HG03196 (cell line): ENCODE measurements at regions not wholly inside any gene's neighbourhood (a gene's known extent, or its start where the extent isn't known, plus 50 kb on each side); places are given as distances from the start of the nearest gene placed in this dataset.

Source experiments
- ATAC-seq: cut with Tn5 transposase; IDR thresholded peaks from one replicate; pipeline ENCODE4 v1.9.1; 2021; ENCODE audit not compliant: unreplicated experiment

GRCh38 chr15:81536356-81536755 is 162.3 kb upstream of the TMC3 start:
- ATAC-seq: no peak

GRCh38 chr15:81534124-81534523 is 160.1 kb upstream of the TMC3 start:
- ATAC-seq: no peak

DNA sequence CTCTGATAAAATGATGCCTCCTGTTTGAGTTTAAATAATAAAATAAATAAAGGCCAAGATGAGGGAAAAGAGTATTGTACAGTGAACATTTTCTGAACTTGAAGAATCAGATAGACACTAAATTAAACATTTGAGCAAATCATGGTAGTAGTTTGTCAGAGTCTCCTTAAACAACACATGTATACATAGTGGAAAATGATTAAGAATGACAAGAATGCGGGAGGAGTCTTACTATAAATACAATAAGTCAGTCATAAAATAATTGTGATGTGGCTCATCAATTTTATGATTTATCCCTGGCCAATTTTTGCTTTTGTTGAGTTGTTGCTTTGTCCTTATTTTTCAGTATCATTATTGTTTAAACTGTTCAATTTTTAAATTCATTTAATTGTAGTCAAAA is 158.0 kb upstream of the TMC3 start:
- no peak for ATAC-seq

- ATAC-seq: no peak
These were observed 157.1 kb upstream of the TMC3 start for GRCh38 chr15:81531109-81531592.

DNA sequence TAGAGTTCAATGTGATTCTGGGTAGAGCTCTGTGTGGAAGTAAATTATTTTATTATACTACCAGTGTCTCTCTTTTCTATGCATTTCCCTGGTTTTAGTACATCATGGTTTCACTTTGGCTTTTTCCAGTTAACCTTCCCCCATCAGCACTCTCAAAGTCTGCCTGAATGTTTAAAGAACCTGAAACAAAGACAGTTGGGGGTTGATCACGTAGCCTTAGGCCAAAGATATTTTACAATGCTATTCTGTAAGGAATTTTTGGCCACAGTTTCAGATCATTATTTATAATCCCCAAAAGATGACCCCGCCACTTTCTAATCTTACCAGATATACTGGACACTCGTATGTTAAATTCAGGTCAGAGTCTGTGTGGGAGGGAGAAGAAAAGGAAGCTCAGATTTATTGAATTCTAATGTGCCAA is 156.3 kb upstream of the TMC3 start:
- no peak for ATAC-seq

DNA sequence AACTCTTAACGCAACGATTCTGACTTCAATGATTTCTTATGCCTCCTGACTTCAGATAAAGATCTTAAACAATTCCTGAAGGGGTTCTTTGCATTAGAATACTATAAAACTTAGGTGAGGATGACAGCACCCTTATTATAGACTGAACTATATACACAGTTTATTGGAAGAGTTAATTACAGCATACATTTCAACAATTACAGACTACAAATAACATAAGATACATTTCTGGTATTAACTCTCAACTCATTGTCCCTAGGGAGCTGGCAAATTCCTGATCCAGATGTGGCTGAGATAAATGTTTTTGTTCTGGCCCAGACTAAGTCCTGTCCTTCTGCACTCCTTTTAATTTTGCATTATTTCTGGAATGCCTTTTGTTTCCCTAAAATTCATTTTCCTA is 155.5 kb upstream of the TMC3 start:
- no peak for ATAC-seq

DNA sequence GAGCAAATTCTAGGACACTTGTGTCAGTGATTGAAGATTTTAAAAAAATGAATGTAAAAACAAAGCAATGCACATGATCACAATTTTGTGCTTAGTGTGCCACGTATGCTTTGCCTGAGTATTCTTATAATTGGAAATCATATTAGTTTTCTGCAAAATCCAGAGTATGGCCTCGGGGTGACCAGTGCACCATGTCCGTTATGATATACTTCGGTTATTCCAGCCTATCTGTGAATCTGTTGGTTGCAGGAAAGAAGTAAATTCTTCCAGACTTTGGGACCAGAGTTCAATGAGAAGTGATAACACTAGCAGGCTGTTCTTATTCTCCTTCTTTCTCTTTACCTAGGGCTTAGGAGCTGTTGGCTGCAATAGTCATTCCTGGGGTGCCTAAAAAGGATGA is 152.0 kb upstream of the TMC3 start:
- no peak for ATAC-seq

GRCh38 chr15:81524496-81524895 is 150.5 kb upstream of the TMC3 start:
- no peak for ATAC-seq

DNA sequence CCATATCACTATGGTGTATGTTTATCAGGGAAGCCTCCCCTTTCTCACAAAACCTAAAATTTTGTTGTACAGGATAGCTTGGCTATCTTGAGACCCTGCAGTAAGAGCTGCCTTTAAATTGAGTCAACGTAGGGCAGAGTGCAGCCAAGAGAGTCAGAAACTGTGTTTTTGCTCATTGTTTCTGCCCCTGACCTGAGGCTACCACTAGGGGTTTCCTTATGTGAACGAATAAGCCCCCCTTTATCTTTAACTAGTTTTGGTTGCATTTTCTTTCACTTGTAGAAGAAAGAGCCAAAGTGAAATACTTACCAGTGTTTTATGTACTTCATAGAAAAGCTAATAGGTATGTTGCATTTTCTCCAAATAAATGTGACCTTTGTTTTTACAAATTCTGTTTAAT is 149.9 kb upstream of the TMC3 start:
- no peak for ATAC-seq

- ATAC-seq: no peak
These were observed 146.5 kb upstream of the TMC3 start for GRCh38 chr15:81520480-81520879.

DNA sequence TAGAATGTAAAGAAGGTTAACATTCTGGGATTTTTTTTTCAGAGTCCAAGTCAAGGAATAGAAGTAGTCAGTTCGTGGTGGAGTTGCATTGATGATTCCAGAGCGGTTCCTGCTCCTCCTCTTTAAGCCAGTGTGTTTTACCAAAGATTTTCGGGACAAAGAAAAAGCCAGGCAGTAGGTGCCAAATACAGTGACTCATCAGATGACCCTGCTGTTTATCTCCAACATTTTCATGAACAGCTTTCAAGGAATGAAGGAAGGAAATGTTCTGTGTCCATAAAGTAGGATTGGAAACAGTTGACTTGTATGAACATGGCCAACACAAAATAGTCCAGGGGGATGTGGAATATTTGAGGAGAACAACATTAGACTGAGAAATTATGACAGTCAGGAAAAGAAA is 142.4 kb upstream of the TMC3 start:
- ATAC-seq: no peak

- no peak for ATAC-seq
These were observed 142.0 kb upstream of the TMC3 start for GRCh38 chr15:81516012-81516411.

GRCh38 chr15:81514725-81515124 is 140.7 kb upstream of the TMC3 start:
- ATAC-seq: no peak

- ATAC-seq: no peak
These were observed 137.1 kb upstream of the TMC3 start for GRCh38 chr15:81511138-81511537.

DNA sequence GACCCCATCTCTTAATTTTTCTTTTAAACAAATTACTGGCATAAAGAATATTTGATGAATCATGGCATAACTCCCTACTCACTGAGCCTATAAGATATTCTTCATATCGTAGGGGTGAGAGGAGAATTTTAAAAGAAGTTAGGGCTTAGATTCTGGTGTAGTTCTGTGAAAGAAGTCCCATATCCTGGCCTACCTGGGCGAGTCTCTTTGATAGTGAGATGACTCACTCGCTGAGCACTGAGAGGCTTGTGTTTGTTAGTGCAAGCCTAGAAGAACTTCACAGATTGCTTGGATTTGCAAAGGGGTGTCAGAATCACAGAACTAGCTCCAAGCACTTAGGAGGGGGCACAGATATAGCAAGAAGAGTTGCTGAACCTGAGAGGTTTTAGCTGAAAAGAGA is 133.8 kb upstream of the TMC3 start:
- ATAC-seq: no peak

DNA sequence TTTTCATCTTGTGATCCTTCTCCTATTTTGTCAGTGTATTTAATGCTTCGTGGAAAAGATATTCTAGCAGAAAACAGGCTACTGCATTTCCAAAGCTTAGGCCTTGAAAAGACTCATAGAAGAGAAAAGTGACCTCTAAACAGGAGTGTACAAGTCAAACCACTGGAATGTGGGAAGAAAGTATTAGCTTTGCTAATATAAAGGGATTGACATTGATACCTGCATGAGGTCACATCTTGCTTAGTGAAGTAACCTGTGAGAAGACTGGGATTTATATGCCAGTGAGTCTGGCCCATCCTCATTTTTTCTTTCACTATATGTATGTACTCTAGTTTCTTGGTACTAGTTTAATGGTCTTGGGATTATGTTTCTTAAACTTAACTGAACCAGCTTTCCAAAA is 132.9 kb upstream of the TMC3 start:
- ATAC-seq: no peak

GRCh38 chr15:81506071-81506470 is 132.1 kb upstream of the TMC3 start:
- ATAC-seq: no peak

- ATAC-seq: no peak
These were observed 130.3 kb upstream of the TMC3 start for GRCh38 chr15:81504170-81504905.

DNA sequence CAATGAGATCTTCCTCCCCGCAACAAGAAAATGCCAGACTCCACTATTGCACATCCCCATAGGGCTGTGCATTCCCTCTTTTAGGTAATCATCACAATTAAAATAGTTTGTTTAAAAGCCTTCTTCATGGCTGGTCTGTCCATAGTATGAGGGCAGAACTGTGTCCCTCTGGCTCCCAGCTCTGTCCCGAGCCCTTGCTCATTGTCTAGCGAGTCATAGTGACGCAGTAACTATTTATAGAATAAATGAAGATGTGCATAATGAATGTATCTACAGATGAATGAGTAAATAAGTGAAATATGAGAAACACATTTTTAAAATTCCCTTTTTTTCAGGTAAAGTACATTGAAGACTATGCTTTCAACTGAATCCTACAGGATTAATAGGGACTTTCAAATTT is 128.4 kb upstream of the TMC3 start:
- no peak for ATAC-seq

- no peak for ATAC-seq
These were observed 126.1 kb upstream of the TMC3 start for GRCh38 chr15:81500081-81500480.

DNA sequence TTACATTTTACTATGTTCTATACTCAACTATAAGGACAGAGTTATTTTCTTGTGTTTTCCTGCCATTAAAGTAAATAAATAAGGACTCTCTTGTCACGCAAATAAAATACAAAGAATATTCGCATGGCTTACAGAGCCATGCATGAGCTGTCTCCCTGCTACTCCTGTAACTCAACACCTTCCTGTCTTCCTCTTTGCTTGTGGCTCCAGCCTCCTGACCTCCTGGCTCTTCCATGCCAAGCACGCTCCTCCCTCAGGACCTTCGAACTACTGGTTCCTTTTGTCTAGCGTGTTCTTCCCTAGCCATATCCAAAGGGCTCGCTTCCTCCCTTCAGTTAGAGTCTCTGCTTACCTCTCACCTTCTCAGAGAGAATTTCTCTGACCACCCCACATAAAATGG is 124.3 kb upstream of the TMC3 start:
- ATAC-seq: no peak

- no peak for ATAC-seq
These were observed 123.2 kb upstream of the TMC3 start for GRCh38 chr15:81497238-81497637.

DNA sequence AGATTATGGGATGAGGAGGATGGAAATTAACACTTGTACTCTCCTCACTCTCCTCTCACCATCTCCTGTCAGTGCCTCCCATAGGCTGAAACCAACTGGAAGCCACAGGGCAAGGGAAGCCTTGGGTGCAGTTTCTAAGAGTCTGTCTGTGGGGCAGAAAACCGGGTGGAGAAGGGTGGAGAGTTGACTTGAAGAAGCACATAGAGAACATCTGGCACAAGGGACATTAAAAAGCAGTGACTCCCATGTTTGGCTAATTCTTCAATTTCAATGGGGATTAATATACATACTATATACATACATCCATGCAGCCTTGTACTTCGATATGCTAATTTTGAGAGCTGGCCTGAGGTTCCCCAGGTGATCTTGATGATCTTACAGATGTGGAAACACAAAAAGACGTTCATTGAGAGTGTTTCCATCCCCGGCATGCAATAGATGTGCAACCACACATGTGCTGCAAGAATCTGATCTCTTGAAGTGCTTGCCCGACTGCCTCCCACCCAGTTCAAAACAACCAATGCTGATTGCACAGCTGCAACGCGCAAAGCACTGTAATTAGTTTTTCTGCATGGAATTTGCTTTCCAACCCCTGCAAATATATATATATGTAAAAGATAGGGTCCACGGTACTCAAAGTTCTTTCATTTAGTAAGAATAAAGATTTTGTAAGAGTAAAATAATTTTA is 121.9 kb upstream of the TMC3 start:
- no peak for ATAC-seq
